K562 (cell line): ENCODE measurements at regions not wholly inside any gene's neighbourhood (a gene's known extent, or its start where the extent isn't known, plus 50 kb on each side); places are given as distances from the start of the nearest gene placed in this dataset.

Experiments
- ADNP ChIP-seq: fragments of 200-800 bp; sonication (Bioruptor generic); IDR thresholded peaks from 2 replicates; pipeline ENCODE4 v1.6.1; 2016; ENCODE audit warnings: missing genetic modification characterization, missing compliant biosample characterization
- CTCF ChIP-seq, 3 experiments: IDR thresholded peaks in 2 of 3; conservative IDR thresholded peaks in 1 of 3; 2 replicates each; pipeline ENCODE4 v1.5.1; 2011 to 2012; ENCODE audit warnings: low read length in 3 of 3, mild to moderate bottlenecking in 3 of 3, control low read depth in 2 of 3, improper control_type of control experiment in 1 of 3, inconsistent platforms in 1 of 3, low read depth in 1 of 3, mixed read lengths in 1 of 3, moderate library complexity in 1 of 3; ENCODE audit not compliant: insufficient read depth in 2 of 3
- MEIS2 ChIP-seq: fragments of 450-650 bp; IDR thresholded peaks from 2 replicates; pipeline ENCODE4 v1.6.1; 2014; ENCODE audit warnings: mild to moderate bottlenecking; ENCODE audit not compliant: partially characterized antibody
- SP1 ChIP-seq: sonication (generic); formaldehyde crosslinking; IDR thresholded peaks from 2 replicates; pipeline ENCODE4 v1.8.1; 2022; ENCODE audit warnings: mild to moderate bottlenecking, missing genetic modification reagents
- SP2 ChIP-seq: IDR thresholded peaks from 2 replicates; pipeline ENCODE4 v1.6.1; 2011; ENCODE audit warnings: mild to moderate bottlenecking, low read depth, low read length, moderate library complexity; ENCODE audit not compliant: poor library complexity, severe bottlenecking; ENCODE audit errors: extremely low read depth
- TCF7L2 ChIP-seq: fragments of 150-350 bp; IDR thresholded peaks from 2 replicates; pipeline ENCODE4 v1.6.1; 2016; ENCODE audit warnings: low read depth, mild to moderate bottlenecking, low read length, moderate library complexity

- TF ChIP-seq SP2 (no peak), CTCF (IDR thresholded peaks at IDR 0.05 in 2 of 3, conservative IDR thresholded peaks at IDR 0.05 in 1 of 3; ENCODE audit: insufficient read depth in 2 of 3, low read depth in 1 of 3, low read length in 3 of 3) (no peak), TCF7L2 (no peak), SP1 (CRISPR knock-in tag) (no peak), MEIS2 (no peak), ADNP (no peak)
These were observed 164.7 kb downstream of the KCNRG start for GRCh38 chr13:50179977-50180376.
